Suprapubic skin (tissue), 4 donors: ENCODE measurements at regions not wholly inside any gene's neighbourhood (a gene's known extent, or its start where the extent isn't known, plus 50 kb on each side); places are given as distances from the start of the nearest gene placed in this dataset.

ENCODE experiments used
- DNase-seq, 2 donors: peaks; one replicate each; pipeline ENCODE4 v3.0.0-alpha.2; 2019; ENCODE audit warnings: low spot score in 2 of 2
- H3K27ac ChIP-seq: fragments of 200-600 bp; sonication (generic); one replicate; pipeline ENCODE4 v1.5.1; 2019
- H3K27me3 ChIP-seq: fragments of 200-600 bp; sonication (generic); one replicate; pipeline ENCODE4 v1.5.1; 2019
- H3K36me3 ChIP-seq: fragments of 200-600 bp; sonication (generic); one replicate; pipeline ENCODE4 v1.5.1; 2019
- H3K4me1 ChIP-seq: fragments of 200-600 bp; sonication (generic); one replicate; pipeline ENCODE4 v1.5.1; 2019
- H3K4me3 ChIP-seq: fragments of 200-600 bp; sonication (generic); one replicate; pipeline ENCODE4 v1.5.1; 2019; ENCODE audit warnings: mild to moderate bottlenecking
- H3K9me3 ChIP-seq: fragments of 200-600 bp; sonication (generic); one replicate; pipeline ENCODE4 v1.5.1; 2019
- CTCF ChIP-seq, 2 donors: fragments of 200-600 bp in 1 of 2; fragments of 450-650 bp in 1 of 2; sonication (generic) in 1 of 2; IDR thresholded peaks; one replicate each; pipeline ENCODE4 v1.5.1; 2016 to 2019; ENCODE audit warnings: antibody characterized with exemption in 2 of 2, mild to moderate bottlenecking in 1 of 2, moderate library complexity in 1 of 2
- EP300 ChIP-seq: sonication (generic); formaldehyde crosslinking; IDR thresholded peaks from one replicate; pipeline ENCODE4 v1.6.1; 2017; ENCODE audit warnings: antibody characterized with exemption
- POLR2A ChIP-seq, 2 donors: fragments of 450-650 bp; IDR thresholded peaks; one replicate each; pipeline ENCODE4 v1.6.1; 2017; ENCODE audit warnings: antibody characterized with exemption in 2 of 2, mild to moderate bottlenecking in 2 of 2, moderate library complexity in 2 of 2
- POLR2AphosphoS5 ChIP-seq, 3 donors: sonication (generic); formaldehyde crosslinking; IDR thresholded peaks; one replicate each; pipeline ENCODE4 v1.6.1; 2017; ENCODE audit warnings: antibody characterized with exemption in 3 of 3
- WGBS: methylation state at CpG from one replicate; pipeline ENCODE4 v1.1.5; 2018; 5-methylcytosine and 5-hydroxymethylcytosine counted together

GRCh38 chr10:113234481-113234880 lies 284.4 kb downstream of the TCF7L2 start:
- TF ChIP-seq POLR2A (IDR thresholded peaks at IDR 0.05) (no peak), EP300 (no peak), CTCF (IDR thresholded peaks at IDR 0.05) (no peak), POLR2AphosphoS5 (IDR thresholded peaks at IDR 0.05) (no peak)
- Histone ChIP-seq H3K27ac (no peak overlapping the region), H3K36me3 (no peaks in the 10 kb centered on the region), H3K4me3 (no peak overlapping the region), H3K4me1 (no peaks in the 10 kb centered on the region), H3K9me3 (no peaks in the 10 kb centered on the region), H3K27me3 (no peaks in the 10 kb centered on the region)
- no peak for DNase-seq
- WGBS = 96% methylated on average over 3 of the region's 3 CpGs

GRCh38 chr10:113235508-113235907 lies 285.5 kb downstream of the TCF7L2 start:
- no peak overlapping the region for H3K27ac ChIP-seq
- TF ChIP-seq POLR2AphosphoS5 (IDR thresholded peaks at IDR 0.05) = no peak
- TF ChIP-seq EP300 = no peak
- no peak for TF ChIP-seq CTCF (IDR thresholded peaks at IDR 0.05)
- no peak for TF ChIP-seq POLR2A (IDR thresholded peaks at IDR 0.05)
- H3K36me3 ChIP-seq = no peaks in the 10 kb centered on the region
- H3K9me3 ChIP-seq = no peaks in the 10 kb centered on the region
- H3K27me3 ChIP-seq = no peaks in the 10 kb centered on the region
- WGBS = 77% methylated on average over 4 of the region's 4 CpGs
- H3K4me3 ChIP-seq = no peak overlapping the region
- H3K4me1 ChIP-seq = no peaks in the 10 kb centered on the region
- no peak for DNase-seq

- 94% methylated on average over 5 of the region's 5 CpGs for WGBS
- no peak for DNase-seq
- Histone ChIP-seq H3K4me3 (no peak overlapping the region), H3K36me3 (no peaks in the 10 kb centered on the region), H3K4me1 (no peaks in the 10 kb centered on the region), H3K27me3 (no peaks in the 10 kb centered on the region), H3K27ac (no peak overlapping the region), H3K9me3 (no peaks in the 10 kb centered on the region)
- no peak for TF ChIP-seq EP300
- no peak for TF ChIP-seq CTCF (IDR thresholded peaks at IDR 0.05)
- no peak for TF ChIP-seq POLR2AphosphoS5 (IDR thresholded peaks at IDR 0.05)
- no peak for TF ChIP-seq POLR2A (IDR thresholded peaks at IDR 0.05)
Observed at GRCh38 chr10:113236998-113237397, 287.0 kb downstream of the TCF7L2 start.

- no peaks in the 10 kb centered on the region for H3K27me3 ChIP-seq
- no peak overlapping the region for H3K4me3 ChIP-seq
- TF ChIP-seq CTCF (IDR thresholded peaks at IDR 0.05) (no peak), POLR2A (IDR thresholded peaks at IDR 0.05) (no peak), EP300 (no peak), POLR2AphosphoS5 (IDR thresholded peaks at IDR 0.05) (no peak)
- no peak for DNase-seq
- no peak overlapping the region for H3K27ac ChIP-seq
- H3K4me1 ChIP-seq = no peaks in the 10 kb centered on the region
- no peaks in the 10 kb centered on the region for H3K36me3 ChIP-seq
- 78% methylated on average over 7 of the region's 7 CpGs for WGBS
- H3K9me3 ChIP-seq = no peaks in the 10 kb centered on the region
Observed at GRCh38 chr10:113239566-113240350, 289.7 kb downstream of the TCF7L2 start.

- Histone ChIP-seq H3K27me3 (no peaks in the 10 kb centered on the region), H3K36me3 (no peaks in the 10 kb centered on the region), H3K4me3 (no peak overlapping the region), H3K9me3 (no peaks in the 10 kb centered on the region), H3K27ac (no peak overlapping the region), H3K4me1 (no peaks in the 10 kb centered on the region)
- 92% methylated on average over 2 of the region's 2 CpGs for WGBS
- no peak for DNase-seq
- TF ChIP-seq POLR2AphosphoS5 (IDR thresholded peaks at IDR 0.05) (no peak), CTCF (IDR thresholded peaks at IDR 0.05) (no peak), POLR2A (IDR thresholded peaks at IDR 0.05) (no peak), EP300 (no peak)
Observed at GRCh38 chr10:113240736-113241135, 290.7 kb downstream of the TCF7L2 start.
